HEK293T (cell line): ENCODE measurements at regions not wholly inside any gene's neighbourhood (a gene's known extent, or its start where the extent isn't known, plus 50 kb on each side); places are given as distances from the start of the nearest gene placed in this dataset.

Source experiments
- CTCF ChIA-PET: fragments of 350-600 bp; formaldehyde crosslinking; extraction: SDS; loops from one replicate; lab custom pipeline; 2021; ENCODE audit warnings: antibody characterized with exemption, inconsistent platforms; lab: Yijun Ruan, JAX
- POLR2A ChIA-PET: fragments of 350-600 bp; formaldehyde crosslinking; extraction: SDS; loops from one replicate; lab custom pipeline; 2020; ENCODE audit warnings: antibody characterized with exemption, inconsistent platforms; lab: Yijun Ruan, JAX
- DNase-seq: peaks from one replicate; pipeline ENCODE4 v3.0.0; 2012; ENCODE audit warnings: mixed read lengths; ENCODE audit errors: extremely low spot score
- ARNT ChIP-seq: fragments of 450-650 bp; IDR thresholded peaks from 2 replicates; pipeline ENCODE4 v1.6.1; 2017; ENCODE audit warnings: mild to moderate bottlenecking
- BHLHE40 ChIP-seq: fragments of 450-650 bp; IDR thresholded peaks from 2 replicates; pipeline ENCODE4 v1.6.1; 2016; ENCODE audit warnings: mild to moderate bottlenecking, moderate library complexity, borderline replicate concordance
- CTBP1 ChIP-seq: fragments of 450-650 bp; IDR thresholded peaks from 2 replicates; pipeline ENCODE4 v1.6.1; 2016; ENCODE audit warnings: borderline replicate concordance
- ELF4 ChIP-seq: fragments of 450-650 bp; IDR thresholded peaks from 2 replicates; pipeline ENCODE4 v1.6.1; 2017; ENCODE audit warnings: antibody characterized with exemption
- FOXA1 ChIP-seq: fragments of 450-650 bp; IDR thresholded peaks from 2 replicates; pipeline ENCODE4 v1.6.1; 2016; ENCODE audit warnings: mild to moderate bottlenecking
- FOXK2 ChIP-seq: fragments of 450-650 bp; IDR thresholded peaks from 2 replicates; pipeline ENCODE4 v1.6.1; 2016; ENCODE audit warnings: mild to moderate bottlenecking
- FOXM1 ChIP-seq: fragments of 450-650 bp; IDR thresholded peaks from 2 replicates; pipeline ENCODE4 v1.6.1; 2017; ENCODE audit warnings: mild to moderate bottlenecking, borderline replicate concordance
- HDGF ChIP-seq: fragments of 450-650 bp; IDR thresholded peaks from 2 replicates; pipeline ENCODE4 v1.6.1; 2017; ENCODE audit warnings: antibody characterized with exemption, borderline replicate concordance
- L3MBTL2 ChIP-seq: fragments of 450-650 bp; conservative IDR thresholded peaks from 2 replicates; pipeline ENCODE4 v1.6.1; 2016; ENCODE audit warnings: mild to moderate bottlenecking
- LEF1 ChIP-seq: fragments of 450-650 bp; IDR thresholded peaks from 2 replicates; pipeline ENCODE4 v1.6.1; 2017; ENCODE audit warnings: mild to moderate bottlenecking, borderline replicate concordance
- NFRKB ChIP-seq: fragments of 450-650 bp; IDR thresholded peaks from 2 replicates; pipeline ENCODE4 v1.6.1; 2016; ENCODE audit warnings: mild to moderate bottlenecking, moderate library complexity
- SP1 ChIP-seq: fragments of 450-650 bp; IDR thresholded peaks from 2 replicates; pipeline ENCODE4 v1.6.1; 2017
- SUZ12 ChIP-seq: fragments of 450-650 bp; IDR thresholded peaks from 2 replicates; pipeline ENCODE4 v1.6.1; 2016; ENCODE audit warnings: mild to moderate bottlenecking
- TARDBP ChIP-seq: fragments of 450-650 bp; IDR thresholded peaks from 2 replicates; pipeline ENCODE4 v1.6.1; 2016
- ZNF384 ChIP-seq: fragments of 450-650 bp; IDR thresholded peaks from 2 replicates; pipeline ENCODE4 v1.6.1; 2016
- TF ChIP-seq, protein P1 (sequence below): fragments of 450-650 bp; IDR thresholded peaks from 2 replicates; pipeline ENCODE4 v1.6.1; 2016

GRCh38 chr5:155898284-155898683 is 428.7 kb upstream of the SGCD start:
- CTCF ChIA-PET: no interaction called here
- TF ChIP-seq ZNF384 (no peak), ARNT (no peak), L3MBTL2 (no peak), BHLHE40 (no peak), TARDBP (no peak), ELF4 (no peak), NFRKB (no peak), SP1 (no peak), HDGF (no peak), FOXA1 (no peak), SUZ12 (no peak), FOXM1 (no peak), FOXK2 (no peak), LEF1 (no peak), CTBP1 (no peak)
- TF ChIP-seq, protein P1, sequence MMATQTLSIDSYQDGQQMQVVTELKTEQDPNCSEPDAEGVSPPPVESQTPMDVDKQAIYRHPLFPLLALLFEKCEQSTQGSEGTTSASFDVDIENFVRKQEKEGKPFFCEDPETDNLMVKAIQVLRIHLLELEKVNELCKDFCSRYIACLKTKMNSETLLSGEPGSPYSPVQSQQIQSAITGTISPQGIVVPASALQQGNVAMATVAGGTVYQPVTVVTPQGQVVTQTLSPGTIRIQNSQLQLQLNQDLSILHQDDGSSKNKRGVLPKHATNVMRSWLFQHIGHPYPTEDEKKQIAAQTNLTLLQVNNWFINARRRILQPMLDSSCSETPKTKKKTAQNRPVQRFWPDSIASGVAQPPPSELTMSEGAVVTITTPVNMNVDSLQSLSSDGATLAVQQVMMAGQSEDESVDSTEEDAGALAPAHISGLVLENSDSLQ: no peak
- POLR2A ChIA-PET: no interaction called here

GRCh38 chr5:155903791-155904190 is 423.2 kb upstream of the SGCD start:
- ChIA-PET CTCF (no interaction called here), POLR2A (no interaction called here)
- no peak for TF ChIP-seq FOXM1
- TF ChIP-seq TARDBP: no peak
- TF ChIP-seq, protein P1: no peak
- no peak for TF ChIP-seq ZNF384

More at GRCh38 chr5:155898284-155898683, 428.7 kb upstream of the SGCD start:
- no peak for DNase-seq

GRCh38 chr5:155905364-155905763 is 421.6 kb upstream of the SGCD start:
- no peak for TF ChIP-seq ELF4
- POLR2A ChIA-PET: no interaction called here
- DNase-seq: no peak
- CTCF ChIA-PET: no interaction called here

More at GRCh38 chr5:155903791-155904190, 423.2 kb upstream of the SGCD start:
- DNase-seq: no peak

- POLR2A ChIA-PET: no interaction called here
- DNase-seq: no peak
- CTCF ChIA-PET: no interaction called here
- TF ChIP-seq CTBP1: no peak
- no peak for TF ChIP-seq FOXA1
- no peak for TF ChIP-seq HDGF
- no peak for TF ChIP-seq SUZ12
- TF ChIP-seq FOXK2: no peak
- no peak for TF ChIP-seq LEF1
Observed at GRCh38 chr5:155906046-155906445, 420.9 kb upstream of the SGCD start.

GRCh38 chr5:155908543-155908942 is 418.4 kb upstream of the SGCD start:
- DNase-seq: no peak
- CTCF ChIA-PET: no interaction called here
- POLR2A ChIA-PET: no interaction called here
- TF ChIP-seq HDGF (no peak), FOXK2 (no peak), ZNF384 (no peak), FOXM1 (no peak), SP1 (no peak), ARNT (no peak)
- TF ChIP-seq, protein P1: no peak

DNA sequence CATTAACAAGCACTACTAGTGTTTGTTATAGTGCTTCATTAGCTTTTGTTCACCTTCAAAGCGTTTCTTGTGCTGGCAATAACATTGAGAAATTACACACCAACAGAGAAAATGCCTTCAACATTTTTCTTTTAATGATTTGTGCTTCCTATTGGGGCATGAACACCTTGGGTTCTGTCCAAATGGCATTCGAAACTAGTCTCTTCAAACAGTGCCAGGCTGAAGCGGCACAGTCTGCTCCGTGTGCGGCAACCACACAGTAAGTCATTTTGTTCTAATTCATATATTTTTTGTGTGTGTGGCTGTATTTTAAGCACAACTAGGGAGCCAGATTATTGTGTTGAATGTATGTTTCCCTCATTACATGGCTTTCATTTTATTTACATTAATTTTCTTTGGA is 414.7 kb upstream of the SGCD start:
- DNase-seq: no peak
- ChIA-PET POLR2A (no interaction called here), CTCF (no interaction called here)
- TF ChIP-seq LEF1 (no peak), BHLHE40 (no peak), CTBP1 (no peak), FOXM1 (no peak), NFRKB (no peak), FOXK2 (no peak), FOXA1 (no peak)

- ChIA-PET CTCF (no interaction called here), POLR2A (no interaction called here)
- no peak for DNase-seq
- TF ChIP-seq NFRKB (no peak), FOXA1 (no peak), SP1 (no peak), ZNF384 (no peak), FOXK2 (no peak), FOXM1 (no peak), CTBP1 (no peak), L3MBTL2 (no peak), ARNT (no peak)
- TF ChIP-seq, protein P1: no peak
Observed at GRCh38 chr5:155914766-155915165, 412.2 kb upstream of the SGCD start.
